Gastrocnemius medialis (tissue), 4 donors: ENCODE measurements at regions not wholly inside any gene's neighbourhood (a gene's known extent, or its start where the extent isn't known, plus 50 kb on each side); places are given as distances from the start of the nearest gene placed in this dataset.

Source experiments
- ATAC-seq, 2 donors: fragments of 150-250 bp; one replicate each; pipeline ENCODE4 v1.9.1; 2016
- DNase-seq, 2 donors: peaks; one replicate each; pipeline ENCODE4 v3.0.0-alpha.2; 2019
- H3K27ac ChIP-seq, 4 donors: fragments of 200-600 bp; sonication (generic); 1 replicate in 1 of 4; 2 replicates in 3 of 4; pipeline ENCODE4 v1.5.1; 2016 to 2018; ENCODE audit warnings: mild to moderate bottlenecking in 2 of 4, moderate library complexity in 1 of 4
- H3K27me3 ChIP-seq, 3 donors: fragments of 200-600 bp; sonication (generic) in 2 of 3; 1 replicate in 1 of 3; 2 replicates in 2 of 3; pipeline versions ENCODE4 v1.5.1 to v1.6.0; 2016 to 2019; ENCODE audit warnings: mild to moderate bottlenecking in 1 of 3, moderate library complexity in 1 of 3
- H3K36me3 ChIP-seq, 2 donors: fragments of 200-600 bp; sonication (generic) in 1 of 2; one replicate each; pipeline ENCODE4 v1.5.1; 2017 to 2018
- H3K4me1 ChIP-seq, 2 donors: fragments of 200-600 bp; sonication (generic) in 1 of 2; one replicate each; pipeline ENCODE4 v1.5.1; 2016 to 2017; ENCODE audit warnings: mild to moderate bottlenecking in 2 of 2
- H3K4me3 ChIP-seq, 4 donors: fragments of 200-600 bp; sonication (generic) in 3 of 4; 1 replicate in 1 of 4; 2 replicates in 3 of 4; pipeline ENCODE4 v1.5.1; 2016 to 2019; ENCODE audit warnings: mild to moderate bottlenecking in 2 of 4
- H3K9me3 ChIP-seq, 3 donors: fragments of 200-600 bp; sonication (generic) in 2 of 3; 1 replicate in 1 of 3; 2 replicates in 2 of 3; pipeline ENCODE4 v1.5.1; 2016 to 2019
- CTCF ChIP-seq, 5 experiments: fragments of 450-650 bp in 3 of 5; fragments of 200-600 bp in 2 of 5; sonication (generic) in 2 of 5; IDR thresholded peaks in 4 of 5; conservative IDR thresholded peaks in 1 of 5; 1 replicate in 4 of 5; 2 replicates in 1 of 5; pipeline ENCODE4 v1.5.1; 2016 to 2019; ENCODE audit warnings: antibody characterized with exemption in 5 of 5, mild to moderate bottlenecking in 3 of 5, moderate library complexity in 3 of 5
- POLR2A ChIP-seq, 2 donors: fragments of 450-650 bp; IDR thresholded peaks; one replicate each; pipeline ENCODE4 v1.6.1; 2017; ENCODE audit warnings: antibody characterized with exemption in 2 of 2, mild to moderate bottlenecking in 2 of 2, moderate library complexity in 2 of 2
- in situ Hi-C, 4 donors: fragments of 200-750 bp; cut with MboI; loops; one replicate each; pipeline versions ENCODE4 v1.15.0 to v1.8.0; 2017; ENCODE audit warnings: low sequenced_read_pairs in 4 of 4
- intact Hi-C: fragments of 100-400 bp; cut with DNase I; formaldehyde crosslinking; loops from one replicate; pipeline ENCODE4 v1.15.1; 2023; ENCODE audit warnings: low total_unique reads

- ATAC-seq = no peak
Measured at GRCh38 chr20:52787962-52788361, 184.2 kb upstream of the TSHZ2 start.

GRCh38 chr20:52787216-52787615 is 184.9 kb upstream of the TSHZ2 start:
- intact Hi-C loops = no loop called here
- ATAC-seq (no peak), DNase-seq (no peak)
- Histone ChIP-seq H3K4me1 (no peaks in the 10 kb centered on the region), H3K27me3 (no peaks in the 10 kb centered on the region), H3K4me3 (no peak overlapping the region), H3K36me3 (no peaks in the 10 kb centered on the region), H3K9me3 (no peaks in the 10 kb centered on the region), H3K27ac (no peak overlapping the region)
- TF ChIP-seq CTCF (IDR thresholded peaks at IDR 0.05 in 4 of 5, conservative IDR thresholded peaks at IDR 0.05 in 1 of 5) (no peak), POLR2A (IDR thresholded peaks at IDR 0.05) (no peak)
- in situ Hi-C loops = no loop called here

More at GRCh38 chr20:52787962-52788361, 184.2 kb upstream of the TSHZ2 start:
- Histone ChIP-seq H3K4me3 (no peak overlapping the region), H3K27ac (no peak overlapping the region), H3K9me3 (no peaks in the 10 kb centered on the region), H3K36me3 (no peaks in the 10 kb centered on the region), H3K27me3 (no peaks in the 10 kb centered on the region), H3K4me1 (no peaks in the 10 kb centered on the region)
- intact Hi-C loops (no loop called here), in situ Hi-C loops (no loop called here)
- DNase-seq = no peak
- TF ChIP-seq CTCF (IDR thresholded peaks at IDR 0.05 in 4 of 5, conservative IDR thresholded peaks at IDR 0.05 in 1 of 5) = no peak
- TF ChIP-seq POLR2A (IDR thresholded peaks at IDR 0.05) = no peak

- Histone ChIP-seq H3K27ac (no peak overlapping the region), H3K9me3 (no peaks in the 10 kb centered on the region), H3K4me1 (no peaks in the 10 kb centered on the region), H3K27me3 (no peaks in the 10 kb centered on the region), H3K4me3 (no peak overlapping the region), H3K36me3 (no peaks in the 10 kb centered on the region)
- no peak for ATAC-seq
- in situ Hi-C loops (no loop called here), intact Hi-C loops (no loop called here)
- DNase-seq = no peak
- TF ChIP-seq CTCF (IDR thresholded peaks at IDR 0.05 in 4 of 5, conservative IDR thresholded peaks at IDR 0.05 in 1 of 5) = no peak
- no peak for TF ChIP-seq POLR2A (IDR thresholded peaks at IDR 0.05)
Measured at GRCh38 chr20:52785679-52786078, 186.5 kb upstream of the TSHZ2 start.

- H3K4me1 ChIP-seq = no peaks in the 10 kb centered on the region
- no peaks in the 10 kb centered on the region for H3K27me3 ChIP-seq
- H3K4me3 ChIP-seq = no peak overlapping the region
- H3K36me3 ChIP-seq = no peaks in the 10 kb centered on the region
- H3K27ac ChIP-seq = no peak overlapping the region
- in situ Hi-C loops = no loop called here
- ATAC-seq (no peak), DNase-seq (no peak)
- TF ChIP-seq POLR2A (IDR thresholded peaks at IDR 0.05) (no peak), CTCF (IDR thresholded peaks at IDR 0.05 in 4 of 5, conservative IDR thresholded peaks at IDR 0.05 in 1 of 5) (no peak)
- H3K9me3 ChIP-seq = no peaks in the 10 kb centered on the region
- intact Hi-C loops = no loop called here
Measured at GRCh38 chr20:52783769-52784168, 188.4 kb upstream of the TSHZ2 start.

GRCh38 chr20:52780462-52780861 is 191.7 kb upstream of the TSHZ2 start:
- intact Hi-C loops (no loop called here), in situ Hi-C loops (no loop called here)
- H3K27ac ChIP-seq = no peak overlapping the region
- DNase-seq = no peak
- no peak overlapping the region for H3K4me3 ChIP-seq
- TF ChIP-seq POLR2A (IDR thresholded peaks at IDR 0.05) (no peak), CTCF (IDR thresholded peaks at IDR 0.05 in 4 of 5, conservative IDR thresholded peaks at IDR 0.05 in 1 of 5) (no peak)
- H3K9me3 ChIP-seq = no peaks in the 10 kb centered on the region
- no peaks in the 10 kb centered on the region for H3K36me3 ChIP-seq
- ATAC-seq = no peak
- H3K27me3 ChIP-seq = no peaks in the 10 kb centered on the region
- H3K4me1 ChIP-seq = no peaks in the 10 kb centered on the region
